ENCODE measurements at regions not wholly inside any gene's neighbourhood (a gene's known extent, or its start where the extent isn't known, plus 50 kb on each side); places are given as distances from the start of the nearest gene placed in this dataset.

DNA sequence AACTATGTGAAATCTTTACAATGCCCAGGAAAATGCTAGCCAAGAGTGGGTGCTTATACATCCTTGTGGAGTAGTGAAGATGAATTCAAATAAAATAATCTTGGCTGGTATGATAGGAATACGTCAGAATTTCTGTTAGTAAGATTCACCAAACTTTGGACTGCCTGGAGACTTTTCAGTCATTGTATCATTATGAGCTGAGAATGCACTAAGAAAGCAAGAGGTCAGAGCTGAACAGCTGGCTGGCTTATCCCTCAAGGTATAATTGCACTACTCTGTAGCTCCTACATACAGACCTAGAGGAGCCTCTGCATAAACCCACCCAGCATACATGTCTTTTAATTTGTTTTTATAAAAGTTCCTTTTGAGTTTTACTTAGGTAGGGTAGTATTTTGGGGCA, 568.5 kb upstream of the RIOK2 start:
- intact Hi-C loops (cut with DNase I), result no loop called here
- Histone ChIP-seq H3K4me3 (no peak overlapping the region), H3K4me1 (no peaks in the 10 kb centered on the region), H3K9me3 (no peaks in the 10 kb centered on the region), H3K36me3 (ENCODE audit: insufficient read depth in 1 of 2, low read depth in 1 of 2) (no peaks in the 10 kb centered on the region), H3K27me3 (ENCODE audit: insufficient read depth in 3 of 3, low read length in 2 of 3) (no peaks in the 10 kb centered on the region), H3K27ac (no peak overlapping the region)
- TF ChIP-seq, protein P1, sequence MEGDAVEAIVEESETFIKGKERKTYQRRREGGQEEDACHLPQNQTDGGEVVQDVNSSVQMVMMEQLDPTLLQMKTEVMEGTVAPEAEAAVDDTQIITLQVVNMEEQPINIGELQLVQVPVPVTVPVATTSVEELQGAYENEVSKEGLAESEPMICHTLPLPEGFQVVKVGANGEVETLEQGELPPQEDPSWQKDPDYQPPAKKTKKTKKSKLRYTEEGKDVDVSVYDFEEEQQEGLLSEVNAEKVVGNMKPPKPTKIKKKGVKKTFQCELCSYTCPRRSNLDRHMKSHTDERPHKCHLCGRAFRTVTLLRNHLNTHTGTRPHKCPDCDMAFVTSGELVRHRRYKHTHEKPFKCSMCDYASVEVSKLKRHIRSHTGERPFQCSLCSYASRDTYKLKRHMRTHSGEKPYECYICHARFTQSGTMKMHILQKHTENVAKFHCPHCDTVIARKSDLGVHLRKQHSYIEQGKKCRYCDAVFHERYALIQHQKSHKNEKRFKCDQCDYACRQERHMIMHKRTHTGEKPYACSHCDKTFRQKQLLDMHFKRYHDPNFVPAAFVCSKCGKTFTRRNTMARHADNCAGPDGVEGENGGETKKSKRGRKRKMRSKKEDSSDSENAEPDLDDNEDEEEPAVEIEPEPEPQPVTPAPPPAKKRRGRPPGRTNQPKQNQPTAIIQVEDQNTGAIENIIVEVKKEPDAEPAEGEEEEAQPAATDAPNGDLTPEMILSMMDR (IDR thresholded peaks at IDR 0.05), result no peak
- DNase-seq, result no peak
- 21 to 33% (median 32%) methylated on average over 1 of the region's 1 CpG for WGBS, 3 donors
- ATAC-seq, result no peak

DNA sequence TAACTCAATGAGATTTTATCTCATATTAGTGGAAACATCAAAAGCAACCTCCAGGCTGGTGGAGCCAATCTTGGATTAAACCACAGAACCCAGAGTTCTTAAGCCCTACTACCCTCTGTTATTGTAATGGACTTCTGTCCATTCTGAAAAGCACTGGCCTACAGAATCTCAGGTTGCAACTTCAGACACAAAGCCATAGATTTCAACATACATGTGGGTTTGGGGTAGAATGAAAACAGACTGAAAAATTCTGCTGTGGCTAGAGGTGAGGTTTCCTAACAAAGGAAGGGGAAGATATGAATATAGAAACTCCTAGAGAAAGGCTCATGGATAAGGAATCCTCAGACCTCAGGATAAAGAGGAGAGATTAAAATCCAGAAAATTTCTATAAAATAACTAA, 569.8 kb upstream of the RIOK2 start:
- Histone ChIP-seq H3K4me3 (no peak overlapping the region), H3K27me3 (ENCODE audit: insufficient read depth in 3 of 3, low read length in 2 of 3) (no peaks in the 10 kb centered on the region), H3K27ac (no peak overlapping the region), H3K9me3 (no peaks in the 10 kb centered on the region), H3K36me3 (ENCODE audit: insufficient read depth in 1 of 2, low read depth in 1 of 2) (no peaks in the 10 kb centered on the region), H3K4me1 (no peaks in the 10 kb centered on the region)
- intact Hi-C loops (cut with DNase I), result no loop called here
- TF ChIP-seq, protein P1 (IDR thresholded peaks at IDR 0.05), result no peak
- no peak for DNase-seq
- no peak for ATAC-seq

DNA sequence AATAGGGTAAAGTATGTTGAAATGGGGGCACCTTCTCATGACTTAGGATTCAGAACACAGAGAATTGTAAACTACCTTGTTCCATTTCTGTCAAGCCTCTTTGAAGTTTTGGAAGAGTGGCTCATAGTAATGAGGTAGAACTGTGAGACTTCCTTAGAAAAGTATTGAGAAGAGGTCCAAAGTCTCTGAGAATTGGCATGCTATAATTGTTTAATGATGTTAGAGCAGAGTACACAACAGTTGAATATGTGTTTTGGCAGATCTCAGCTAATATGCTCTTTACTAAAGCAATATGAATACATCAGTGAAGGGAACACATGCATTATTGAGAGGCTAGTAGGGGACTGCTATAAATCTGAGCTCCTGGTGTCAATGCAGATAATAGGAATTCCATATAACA, 579.4 kb upstream of the RIOK2 start:
- no peak overlapping the region for H3K4me3 ChIP-seq
- intact Hi-C loops (cut with DNase I), result no loop called here
- no peaks in the 10 kb centered on the region for H3K4me1 ChIP-seq
- H3K9me3 ChIP-seq, result no peaks in the 10 kb centered on the region
- ATAC-seq (no peak), DNase-seq (no peak)
- no peaks in the 10 kb centered on the region for H3K36me3 ChIP-seq (ENCODE audit: insufficient read depth in 1 of 2, low read depth in 1 of 2)
- H3K27ac ChIP-seq, result no peak overlapping the region
- TF ChIP-seq, protein P1 (IDR thresholded peaks at IDR 0.05), result no peak
- H3K27me3 ChIP-seq (ENCODE audit: insufficient read depth in 3 of 3, low read length in 2 of 3), result no peaks in the 10 kb centered on the region

DNA sequence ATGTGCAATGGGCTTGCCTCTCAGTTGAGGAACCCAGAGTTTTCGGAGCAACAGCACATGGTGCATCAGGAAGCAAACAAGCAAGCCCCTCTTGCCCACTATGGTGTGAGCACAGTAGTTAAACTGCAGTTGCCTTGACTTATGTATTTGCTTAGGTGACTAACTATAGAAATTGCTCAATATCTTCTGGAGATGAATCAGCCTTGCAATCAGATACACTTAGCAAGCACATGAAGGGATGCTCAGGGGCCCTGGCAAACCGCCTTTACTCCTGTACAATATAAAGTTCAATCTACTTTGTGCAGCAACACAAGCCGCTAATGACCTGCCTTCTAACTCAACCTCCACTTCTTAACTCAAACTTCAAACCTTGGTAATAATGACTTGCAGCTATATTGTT, 581.7 kb upstream of the RIOK2 start:
- Histone ChIP-seq H3K4me1 (no peaks in the 10 kb centered on the region), H3K36me3 (ENCODE audit: insufficient read depth in 1 of 2, low read depth in 1 of 2) (no peaks in the 10 kb centered on the region), H3K4me3 (no peak overlapping the region), H3K27me3 (ENCODE audit: insufficient read depth in 3 of 3, low read length in 2 of 3) (no peaks in the 10 kb centered on the region), H3K27ac (no peak overlapping the region), H3K9me3 (no peaks in the 10 kb centered on the region)
- ATAC-seq, result no peak
- intact Hi-C loops (cut with DNase I), result no loop called here
- DNase-seq, result no peak
- WGBS, 3 donors, result 92 to 98% (median 94%) methylated on average over 3 of the region's 3 CpGs
- TF ChIP-seq, protein P1 (IDR thresholded peaks at IDR 0.05), result no peak

DNA sequence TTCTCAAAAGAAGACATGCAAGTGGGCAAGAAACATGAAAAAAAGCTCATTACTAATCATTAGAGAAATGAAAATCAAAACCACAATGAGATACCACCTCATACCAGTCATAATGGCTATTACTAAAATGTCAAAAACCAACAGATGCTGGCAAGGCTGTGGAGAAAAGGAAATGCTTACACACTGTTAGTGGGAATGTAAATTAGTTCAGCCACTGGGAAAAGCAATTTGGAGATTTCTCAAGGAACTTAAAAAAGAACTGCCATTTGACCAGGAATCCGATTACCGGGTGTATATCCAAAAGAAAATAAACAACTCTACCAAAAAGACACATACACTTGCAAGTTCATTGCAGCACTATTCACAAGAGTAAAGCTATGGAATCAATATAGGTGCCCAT, 595.4 kb upstream of the RIOK2 start:
- TF ChIP-seq, protein P1 (IDR thresholded peaks at IDR 0.05), result no peak
- ATAC-seq, result no peak
- H3K27ac ChIP-seq, result no peak overlapping the region
- no peaks in the 10 kb centered on the region for H3K9me3 ChIP-seq
- intact Hi-C loops (cut with DNase I), result no loop called here
- no peaks in the 10 kb centered on the region for H3K4me1 ChIP-seq
- H3K4me3 ChIP-seq, result no peak overlapping the region
- no peaks in the 10 kb centered on the region for H3K36me3 ChIP-seq (ENCODE audit: insufficient read depth in 1 of 2, low read depth in 1 of 2)
- DNase-seq, result no peak
- WGBS, 3 donors, result 79 to 82% (median 81%) methylated on average over 2 of the region's 2 CpGs
- no peaks in the 10 kb centered on the region for H3K27me3 ChIP-seq (ENCODE audit: insufficient read depth in 3 of 3, low read length in 2 of 3)
